ENCODE measurements at regions not wholly inside any gene's neighbourhood (a gene's known extent, or its start where the extent isn't known, plus 50 kb on each side); places are given as distances from the start of the nearest gene placed in this dataset.

DNA sequence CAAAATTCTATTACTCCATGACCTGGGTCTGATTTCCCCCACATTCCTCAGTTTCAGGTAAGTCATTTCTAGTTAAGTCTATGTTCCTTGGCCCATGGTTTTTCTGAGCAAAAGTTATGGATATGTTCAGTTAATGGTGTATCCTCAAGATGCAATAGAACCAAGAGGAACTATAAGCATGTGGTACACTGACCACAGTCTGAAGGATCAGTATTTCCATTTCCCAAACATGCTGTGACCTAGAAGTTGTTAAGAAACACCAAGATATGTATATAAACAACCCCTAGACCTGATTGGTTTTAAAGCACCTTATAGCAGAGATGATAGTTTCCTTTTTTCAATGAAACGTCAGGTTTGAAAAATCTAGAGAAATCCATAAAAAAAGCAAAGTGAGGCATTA, 94.2 kb upstream of the ABCB5 start:
- Histone ChIP-seq H3K4me1 (no peaks in the 10 kb centered on the region), H3K27me3 (no peaks in the 10 kb centered on the region), H3K27ac (no peak overlapping the region), H3K9me3 (no peaks in the 10 kb centered on the region), H3K4me3 (no peak overlapping the region), H3K36me3 (no peaks in the 10 kb centered on the region)
- TF ChIP-seq POLR2AphosphoS5 (IDR thresholded peaks at IDR 0.05; ENCODE audit: insufficient read depth in 1 of 2, low read depth in 1 of 2), result no peak
- intact Hi-C loops (cut with DNase I), result no loop called here
- DNase-seq (ENCODE audit: extremely low spot score in 2 of 2), result no peak

DNA sequence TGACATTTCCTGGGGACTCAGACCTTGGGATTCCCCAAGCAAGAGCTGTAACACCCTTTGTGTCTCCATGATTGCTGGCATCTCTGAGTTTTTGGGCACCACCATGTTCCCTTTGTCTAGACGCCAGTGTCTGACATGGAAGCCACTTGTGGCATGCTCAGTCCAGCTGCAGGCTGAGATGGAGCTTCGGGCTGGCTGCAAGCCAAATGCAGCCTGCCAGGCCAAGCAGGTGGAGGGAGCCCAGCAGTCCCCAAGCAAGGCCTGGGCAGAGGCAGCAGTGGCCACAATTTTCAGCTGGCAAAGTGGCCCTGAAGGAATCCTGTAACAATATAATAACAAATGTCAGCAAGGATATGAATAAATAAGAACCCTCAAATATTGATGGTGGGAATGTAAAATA, 86.2 kb upstream of the ABCB5 start:
- Histone ChIP-seq H3K27ac (no peak overlapping the region), H3K4me3 (no peak overlapping the region), H3K4me1 (no peaks in the 10 kb centered on the region), H3K9me3 (no peaks in the 10 kb centered on the region), H3K36me3 (no peaks in the 10 kb centered on the region), H3K27me3 (no peaks in the 10 kb centered on the region)
- no peak for DNase-seq (ENCODE audit: extremely low spot score in 2 of 2)
- intact Hi-C loops (cut with DNase I), result no loop called here
- TF ChIP-seq, protein P1, sequence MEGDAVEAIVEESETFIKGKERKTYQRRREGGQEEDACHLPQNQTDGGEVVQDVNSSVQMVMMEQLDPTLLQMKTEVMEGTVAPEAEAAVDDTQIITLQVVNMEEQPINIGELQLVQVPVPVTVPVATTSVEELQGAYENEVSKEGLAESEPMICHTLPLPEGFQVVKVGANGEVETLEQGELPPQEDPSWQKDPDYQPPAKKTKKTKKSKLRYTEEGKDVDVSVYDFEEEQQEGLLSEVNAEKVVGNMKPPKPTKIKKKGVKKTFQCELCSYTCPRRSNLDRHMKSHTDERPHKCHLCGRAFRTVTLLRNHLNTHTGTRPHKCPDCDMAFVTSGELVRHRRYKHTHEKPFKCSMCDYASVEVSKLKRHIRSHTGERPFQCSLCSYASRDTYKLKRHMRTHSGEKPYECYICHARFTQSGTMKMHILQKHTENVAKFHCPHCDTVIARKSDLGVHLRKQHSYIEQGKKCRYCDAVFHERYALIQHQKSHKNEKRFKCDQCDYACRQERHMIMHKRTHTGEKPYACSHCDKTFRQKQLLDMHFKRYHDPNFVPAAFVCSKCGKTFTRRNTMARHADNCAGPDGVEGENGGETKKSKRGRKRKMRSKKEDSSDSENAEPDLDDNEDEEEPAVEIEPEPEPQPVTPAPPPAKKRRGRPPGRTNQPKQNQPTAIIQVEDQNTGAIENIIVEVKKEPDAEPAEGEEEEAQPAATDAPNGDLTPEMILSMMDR (IDR thresholded peaks at IDR 0.05), result no peak
- no peak for TF ChIP-seq POLR2AphosphoS5 (IDR thresholded peaks at IDR 0.05; ENCODE audit: insufficient read depth in 1 of 2, low read depth in 1 of 2)
- no peak for TF ChIP-seq POLR2A (IDR thresholded peaks at IDR 0.05)

DNA sequence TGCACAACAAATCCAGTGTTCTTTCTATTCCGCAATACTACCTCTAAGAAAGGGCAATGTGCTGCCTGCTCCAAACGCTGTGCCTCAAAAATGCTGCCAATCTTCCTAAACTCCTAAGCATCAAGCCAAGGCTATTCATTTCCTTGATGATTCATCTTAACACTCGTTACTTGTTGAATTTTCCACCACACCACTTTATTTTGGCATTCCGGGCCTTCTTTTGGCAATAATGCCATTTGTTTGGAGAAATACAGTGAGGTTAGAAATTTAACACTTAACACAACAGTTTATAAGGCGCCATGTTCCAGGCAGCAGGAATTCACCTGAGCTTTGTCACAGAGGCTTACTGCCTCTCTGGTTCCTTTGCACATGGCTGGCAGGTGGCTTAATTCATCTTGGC, 82.6 kb upstream of the ABCB5 start:
- Histone ChIP-seq H3K27me3 (no peaks in the 10 kb centered on the region), H3K27ac (no peak overlapping the region), H3K36me3 (no peaks in the 10 kb centered on the region), H3K9me3 (no peaks in the 10 kb centered on the region), H3K4me1 (no peaks in the 10 kb centered on the region), H3K4me3 (no peak overlapping the region)
- DNase-seq (ENCODE audit: extremely low spot score in 2 of 2), result no peak
- intact Hi-C loops (cut with DNase I), result no loop called here
- TF ChIP-seq, protein P1 (IDR thresholded peaks at IDR 0.05), result no peak
- TF ChIP-seq POLR2AphosphoS5 (IDR thresholded peaks at IDR 0.05; ENCODE audit: insufficient read depth in 1 of 2, low read depth in 1 of 2), result no peak
- no peak for TF ChIP-seq POLR2A (IDR thresholded peaks at IDR 0.05)

DNA sequence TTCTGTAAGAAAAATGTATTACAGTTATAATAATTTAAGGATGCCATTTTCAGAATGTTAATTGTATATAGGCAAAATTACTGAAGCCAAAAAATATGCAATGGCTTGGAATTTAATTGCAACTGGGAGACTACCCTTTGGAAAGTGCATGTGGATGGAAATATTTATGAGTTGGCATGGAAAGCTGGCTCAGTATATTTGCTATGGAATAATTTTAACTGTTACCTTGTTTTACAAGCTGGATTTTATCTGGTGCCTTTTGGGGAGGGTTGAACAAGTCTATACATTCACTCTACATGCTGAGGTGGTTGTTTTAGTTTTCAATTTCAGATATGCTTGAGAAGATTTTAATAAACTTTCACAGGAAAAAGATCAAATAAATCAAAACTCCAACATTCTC, 80.9 kb upstream of the ABCB5 start:
- H3K36me3 ChIP-seq, result no peaks in the 10 kb centered on the region
- H3K27ac ChIP-seq, result no peak overlapping the region
- H3K4me3 ChIP-seq, result no peak overlapping the region
- DNase-seq (ENCODE audit: extremely low spot score in 2 of 2), result no peak
- no peaks in the 10 kb centered on the region for H3K9me3 ChIP-seq
- TF ChIP-seq POLR2A (IDR thresholded peaks at IDR 0.05), result no peak
- TF ChIP-seq POLR2AphosphoS5 (IDR thresholded peaks at IDR 0.05; ENCODE audit: insufficient read depth in 1 of 2, low read depth in 1 of 2), result no peak
- TF ChIP-seq, protein P1 (IDR thresholded peaks at IDR 0.05), result no peak
- H3K4me1 ChIP-seq, result no peaks in the 10 kb centered on the region
- no peaks in the 10 kb centered on the region for H3K27me3 ChIP-seq
- intact Hi-C loops (cut with DNase I), result no loop called here

DNA sequence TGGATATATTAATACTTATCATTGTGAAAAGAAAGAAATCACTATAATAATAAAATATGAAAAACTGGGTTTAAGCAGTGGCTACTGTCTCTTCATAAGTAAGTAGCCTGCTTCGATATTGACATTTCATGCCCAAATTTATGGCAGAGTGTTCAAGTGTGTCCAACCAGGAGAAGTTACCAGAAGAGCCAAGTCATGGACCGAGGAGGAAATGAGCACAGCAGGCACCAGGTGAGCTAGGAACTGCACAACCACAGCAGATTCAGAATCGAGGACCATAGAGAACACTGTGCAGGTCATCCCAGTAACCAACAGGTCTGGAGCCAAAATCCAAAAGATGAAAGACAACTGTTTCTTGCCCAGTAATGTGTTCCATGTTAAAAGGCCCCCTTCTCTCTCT, 79.9 kb upstream of the ABCB5 start:
- Histone ChIP-seq H3K9me3 (no peaks in the 10 kb centered on the region), H3K27ac (no peak overlapping the region), H3K4me3 (no peak overlapping the region), H3K27me3 (no peaks in the 10 kb centered on the region), H3K36me3 (no peaks in the 10 kb centered on the region), H3K4me1 (no peaks in the 10 kb centered on the region)
- TF ChIP-seq POLR2A (IDR thresholded peaks at IDR 0.05), result no peak
- TF ChIP-seq, protein P1 (IDR thresholded peaks at IDR 0.05), result no peak
- no peak for TF ChIP-seq POLR2AphosphoS5 (IDR thresholded peaks at IDR 0.05; ENCODE audit: insufficient read depth in 1 of 2, low read depth in 1 of 2)
- intact Hi-C loops (cut with DNase I), result no loop called here
- no peak for DNase-seq (ENCODE audit: extremely low spot score in 2 of 2)

DNA sequence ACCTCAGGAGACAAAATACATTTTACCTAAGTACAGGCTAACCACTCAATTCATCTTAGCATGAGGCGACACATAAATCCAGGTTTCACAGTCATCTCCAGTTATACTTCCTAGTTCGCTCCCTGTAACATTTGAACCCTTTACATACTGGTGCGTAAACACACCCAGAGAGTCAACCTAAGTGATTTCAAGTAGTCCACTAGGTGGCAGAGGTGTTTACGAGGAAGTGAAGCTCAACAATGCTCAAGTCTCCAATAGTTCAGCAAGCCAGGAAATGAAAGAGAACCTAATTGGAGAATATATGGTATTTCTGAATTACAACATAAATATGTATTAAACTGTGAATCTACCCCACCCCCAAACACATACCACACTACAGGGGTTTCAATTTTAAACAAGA, 76.3 kb upstream of the ABCB5 start:
- TF ChIP-seq, protein P1 (IDR thresholded peaks at IDR 0.05), result no peak
- TF ChIP-seq POLR2AphosphoS5 (IDR thresholded peaks at IDR 0.05; ENCODE audit: insufficient read depth in 1 of 2, low read depth in 1 of 2), result no peak
- H3K27me3 ChIP-seq, result no peaks in the 10 kb centered on the region
- peaks cover 22% of the 10 kb centered on the region for H3K4me1 ChIP-seq
- H3K4me3 ChIP-seq, result no peak overlapping the region
- no peaks in the 10 kb centered on the region for H3K36me3 ChIP-seq
- intact Hi-C loops (cut with DNase I), result no loop called here
- DNase-seq (ENCODE audit: extremely low spot score in 2 of 2), result no peak
- no peaks in the 10 kb centered on the region for H3K9me3 ChIP-seq
- H3K27ac ChIP-seq, result no peak overlapping the region

Data from vagina (tissue), 2 donors.